Fibroblast of the conjunctiva (primary cell): ENCODE measurements at regions not wholly inside any gene's neighbourhood (a gene's known extent, or its start where the extent isn't known, plus 50 kb on each side); places are given as distances from the start of the nearest gene placed in this dataset.

ENCODE experiments used
- DNase-seq: peaks from one replicate; pipeline ENCODE4 v3.0.0-alpha.2; 2010; ENCODE audit warnings: low read depth

DNA sequence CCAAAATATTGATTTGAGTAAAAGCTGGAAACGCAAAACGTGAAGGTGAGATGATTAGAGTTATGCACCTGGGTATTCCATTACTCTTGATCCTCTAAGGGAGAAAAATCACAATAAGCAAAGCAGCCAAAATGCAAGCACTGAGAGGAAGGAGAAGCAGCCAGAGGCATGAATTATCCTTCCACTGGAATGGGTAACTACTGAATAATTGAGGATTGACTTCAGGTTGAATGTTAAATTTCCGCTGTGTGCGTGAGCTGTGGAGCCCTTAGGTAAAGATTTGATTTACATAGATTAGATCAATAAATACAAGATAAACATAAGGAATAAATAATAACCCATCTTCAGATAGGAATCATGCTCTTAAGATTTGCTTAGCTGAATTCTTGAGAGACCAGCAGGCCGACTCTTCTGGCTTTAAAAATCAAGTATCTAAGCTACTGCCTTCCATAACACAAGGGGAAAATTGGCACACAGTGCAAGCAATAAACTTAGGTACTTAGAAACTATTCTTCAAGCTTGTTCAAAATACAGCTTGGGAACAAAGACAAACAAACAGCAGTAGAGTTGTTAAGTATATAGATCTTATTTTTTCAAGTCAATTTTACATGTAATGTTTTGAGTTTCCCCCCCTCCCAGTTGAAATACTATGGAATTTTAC is 1459.5 kb downstream of the ZPLD1 start:
- no peak for DNase-seq

DNA sequence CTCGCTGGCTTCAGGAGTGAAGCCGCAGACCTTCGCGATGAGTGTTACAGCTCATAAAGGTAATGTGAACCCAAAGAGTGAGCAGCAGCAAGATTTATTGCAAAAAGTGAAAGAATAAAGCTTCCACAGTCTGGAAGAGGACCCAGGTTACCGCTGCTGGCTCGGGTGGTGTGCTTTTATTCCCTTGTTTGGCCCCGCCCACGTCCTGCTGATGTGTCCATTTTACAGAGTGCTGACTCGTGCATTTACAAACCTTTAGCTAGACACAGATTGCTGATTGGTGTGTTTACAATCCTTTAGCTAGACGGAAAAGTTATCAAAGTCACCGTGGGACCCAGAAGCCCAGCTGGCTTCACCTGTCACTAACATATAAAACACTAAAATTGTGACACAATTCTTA is 1464.5 kb downstream of the ZPLD1 start:
- DNase-seq: no peak

DNA sequence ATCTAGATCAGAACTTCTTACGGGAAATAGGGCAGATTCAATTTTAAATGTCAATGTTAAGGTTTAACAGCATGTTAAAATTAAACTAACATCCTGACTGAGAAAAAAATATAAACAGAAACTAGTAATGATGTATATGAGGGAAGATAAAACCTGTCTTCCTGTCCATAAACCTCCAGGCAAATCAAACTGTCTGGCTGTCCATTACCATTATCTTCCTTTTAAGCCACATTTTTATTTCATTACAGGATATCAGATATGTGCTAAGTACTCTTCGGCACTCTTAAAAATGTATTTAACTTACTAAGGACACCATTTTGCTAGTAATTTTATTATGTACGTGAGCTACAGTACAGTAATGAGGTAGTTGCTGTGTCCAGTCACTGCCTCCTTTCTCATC is 1461.7 kb upstream of the ALCAM start:
- no peak for DNase-seq

DNA sequence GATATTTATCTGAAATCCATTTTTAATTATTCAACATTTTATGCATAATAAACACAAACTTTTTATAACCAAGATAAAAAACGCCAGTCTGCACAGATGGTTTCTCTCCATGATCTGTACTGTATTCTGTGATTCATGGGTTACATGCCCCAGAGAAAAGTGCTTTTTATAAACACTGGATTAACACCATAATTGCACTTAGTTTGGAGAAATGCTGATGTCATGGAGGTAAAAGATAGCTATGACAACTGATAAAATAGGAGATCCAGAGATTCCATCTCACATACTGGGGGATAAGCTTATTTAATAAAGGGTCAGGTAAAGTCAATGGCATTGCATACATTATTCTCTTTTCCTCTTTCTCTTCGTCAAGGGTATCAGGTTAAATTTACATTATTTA is 1460.4 kb upstream of the ALCAM start:
- DNase-seq: no peak

DNA sequence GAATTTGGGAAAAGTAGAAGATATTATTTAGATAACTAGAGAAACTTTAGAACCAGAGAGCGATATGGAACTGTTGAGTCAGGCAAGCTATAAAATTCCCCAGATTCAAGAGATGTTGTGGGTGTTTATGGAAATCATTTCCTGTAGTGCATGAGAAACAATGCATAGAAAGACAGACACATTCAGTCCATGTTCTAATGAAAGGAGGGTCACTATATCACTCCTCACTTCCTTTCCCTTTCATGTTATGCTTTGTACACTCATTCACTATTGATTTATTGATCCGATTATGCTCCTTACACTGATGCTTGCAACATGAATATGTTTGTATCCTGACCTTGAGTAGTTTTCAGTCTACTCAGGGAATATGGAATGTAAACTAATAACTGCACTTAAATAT is 1459.9 kb upstream of the ALCAM start:
- DNase-seq: no peak

DNA sequence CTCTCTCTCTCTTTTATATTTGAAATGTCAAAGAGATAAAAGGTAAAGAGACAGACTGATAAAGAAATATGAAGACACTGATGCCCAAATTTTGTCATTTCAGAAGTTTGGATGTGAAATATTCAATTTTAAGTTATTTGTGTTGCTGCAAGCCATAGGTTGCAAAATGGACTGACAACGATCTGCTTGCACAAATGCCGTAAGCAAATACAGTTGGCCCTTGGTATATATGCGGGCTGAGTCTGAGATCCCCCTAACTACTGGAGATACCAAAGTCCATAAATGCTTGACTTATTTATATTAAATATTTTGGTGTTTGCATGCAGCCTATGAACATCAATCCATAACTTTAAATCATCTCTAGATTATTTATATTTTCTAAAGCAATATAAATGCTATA is 1459.1 kb upstream of the ALCAM start:
- no peak for DNase-seq

DNA sequence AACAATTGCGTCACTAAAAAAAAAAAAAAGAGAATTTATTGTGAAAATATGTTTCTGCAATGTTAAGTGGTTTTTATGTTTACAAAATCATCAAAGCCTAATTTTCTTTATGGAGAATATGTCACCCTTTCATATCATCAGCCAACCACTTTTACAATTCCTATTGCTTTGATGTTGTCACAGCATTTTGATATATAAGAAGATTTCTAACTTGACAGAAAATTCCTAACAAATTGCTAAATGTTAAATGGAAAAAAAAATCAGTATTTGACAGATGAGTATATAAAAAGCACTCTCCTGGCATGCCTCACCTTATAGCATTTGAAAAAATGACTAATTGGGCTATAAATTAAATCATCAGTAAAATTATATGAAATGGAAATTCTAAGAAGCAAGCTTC is 1457.3 kb upstream of the ALCAM start:
- no peak for DNase-seq

DNA sequence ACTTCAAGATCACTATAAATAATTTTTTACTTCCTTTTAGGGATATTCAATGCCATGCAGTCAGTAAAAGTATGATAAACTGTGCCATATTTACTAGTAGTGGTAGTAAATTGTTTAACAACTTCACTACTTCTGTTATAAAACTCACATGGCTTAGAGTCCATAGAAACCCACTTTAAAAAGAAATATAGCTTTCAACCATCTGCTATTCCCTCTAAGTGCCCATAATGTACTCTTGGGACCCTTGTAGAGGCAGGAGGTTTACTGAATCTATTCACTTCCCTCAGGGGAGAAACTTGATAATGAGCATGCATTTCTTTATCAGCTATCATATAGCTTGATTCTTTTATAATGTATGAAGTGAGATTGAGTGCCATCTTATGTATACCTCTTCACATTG is 1448.4 kb upstream of the ALCAM start:
- no peak for DNase-seq

DNA sequence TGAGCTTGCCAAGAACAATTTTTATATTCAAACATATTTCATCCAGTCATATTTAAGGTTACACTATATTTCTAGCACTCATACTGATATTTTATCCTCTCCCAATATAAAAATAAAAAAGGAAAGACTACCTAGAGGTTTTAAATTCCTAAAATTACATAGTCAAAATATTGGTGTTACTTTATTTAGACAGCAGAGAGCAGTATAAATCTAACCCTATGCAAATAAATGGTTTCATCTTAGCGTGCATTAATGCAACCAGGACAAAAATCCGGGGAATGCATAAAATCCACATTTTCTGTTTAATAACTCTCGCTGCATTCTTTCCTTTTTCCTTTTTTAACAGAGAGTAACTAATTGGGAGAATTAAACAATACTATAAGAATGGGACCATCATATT is 1447.4 kb upstream of the ALCAM start:
- no peak for DNase-seq

DNA sequence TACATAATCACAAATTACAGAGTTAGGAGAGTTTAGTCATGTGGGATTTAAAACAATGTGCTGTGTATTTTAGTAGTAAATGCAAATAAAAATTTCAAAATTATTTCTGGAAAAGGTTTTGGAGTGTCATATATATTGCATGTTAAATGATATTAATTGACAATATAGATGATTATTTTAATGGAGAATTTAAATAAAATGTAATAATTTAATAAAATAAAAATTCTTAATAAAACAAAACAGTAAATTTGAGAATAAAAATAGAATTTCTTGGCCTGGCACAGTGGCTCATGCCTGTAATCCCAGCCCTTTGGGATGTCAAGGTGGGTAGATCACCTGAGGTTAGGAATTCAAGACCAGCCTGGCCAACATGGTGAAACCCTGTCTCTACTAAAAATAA is 1442.8 kb upstream of the ALCAM start:
- DNase-seq: no peak

DNA sequence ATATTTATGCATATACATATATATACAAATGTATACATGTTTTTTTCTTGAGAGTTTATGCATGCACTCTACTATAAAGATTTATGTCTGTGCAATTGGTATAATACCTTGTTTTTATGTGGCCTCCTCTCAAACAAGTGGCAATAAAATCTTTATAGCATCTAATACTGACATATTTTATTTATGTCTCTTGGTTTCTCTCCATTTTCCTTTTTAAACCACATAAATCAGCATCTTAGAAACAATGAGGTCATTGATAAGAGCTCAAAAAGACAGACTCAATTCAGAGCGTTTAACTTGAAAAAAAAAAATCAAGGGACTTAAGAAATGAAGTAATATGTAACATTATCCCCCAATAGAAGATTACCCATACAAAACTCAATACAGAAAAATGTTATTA is 1442.2 kb upstream of the ALCAM start:
- DNase-seq: no peak

DNA sequence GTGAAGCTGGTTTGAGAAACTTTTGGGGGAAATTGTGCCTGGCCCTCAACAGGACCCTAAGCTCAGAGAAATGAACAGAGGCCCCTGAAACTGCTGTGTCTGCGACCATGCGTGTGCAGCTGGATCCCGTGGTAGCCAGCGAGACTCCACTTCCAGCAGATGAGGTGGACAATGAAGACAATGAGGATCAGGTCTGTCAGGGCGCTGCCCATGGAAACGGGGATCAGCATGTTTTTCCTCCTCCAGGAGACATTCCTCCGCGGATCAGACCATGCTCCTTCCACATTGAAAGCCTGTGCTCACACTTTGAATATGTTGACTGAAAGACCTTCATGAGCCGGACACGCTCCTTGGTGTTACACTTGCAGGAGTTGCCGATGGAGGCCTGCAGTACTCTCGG is 1439.8 kb upstream of the ALCAM start:
- DNase-seq: no peak

DNA sequence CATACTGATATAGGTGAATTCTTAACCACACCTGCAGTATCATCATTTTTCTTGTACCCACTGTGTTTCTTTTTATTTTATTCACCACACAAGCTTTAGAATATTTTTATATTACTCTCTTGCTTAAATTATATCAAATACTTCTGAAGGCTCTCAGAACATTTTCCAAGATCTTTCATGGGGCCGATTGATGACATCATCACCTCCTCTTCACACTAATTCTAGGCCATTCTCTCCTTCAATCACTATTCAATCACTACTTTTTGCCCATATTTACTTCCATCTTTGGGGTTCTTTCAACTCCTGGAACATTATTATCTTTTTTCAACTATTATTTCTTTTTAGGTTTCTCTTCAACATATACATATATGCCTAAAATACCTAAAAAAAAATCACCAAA is 1438.8 kb upstream of the ALCAM start:
- no peak for DNase-seq

DNA sequence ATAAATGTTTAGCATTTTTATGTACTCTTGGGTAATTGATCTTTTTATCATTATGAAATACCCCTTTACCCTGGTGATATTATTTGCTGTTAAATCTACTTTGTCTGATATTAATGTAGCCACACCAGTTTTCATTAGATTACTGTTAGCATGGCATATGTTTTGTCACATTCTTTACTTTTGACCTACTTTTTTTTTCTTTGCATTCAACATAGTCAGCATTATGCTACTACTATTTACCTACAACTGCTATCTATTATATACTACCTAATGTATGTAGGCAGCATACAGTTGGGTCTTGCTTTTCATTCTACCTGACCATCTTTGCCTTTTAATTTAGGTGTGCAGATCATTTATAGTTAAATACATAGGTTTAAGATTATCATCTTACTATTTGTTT is 1429.6 kb upstream of the ALCAM start:
- DNase-seq: no peak

DNA sequence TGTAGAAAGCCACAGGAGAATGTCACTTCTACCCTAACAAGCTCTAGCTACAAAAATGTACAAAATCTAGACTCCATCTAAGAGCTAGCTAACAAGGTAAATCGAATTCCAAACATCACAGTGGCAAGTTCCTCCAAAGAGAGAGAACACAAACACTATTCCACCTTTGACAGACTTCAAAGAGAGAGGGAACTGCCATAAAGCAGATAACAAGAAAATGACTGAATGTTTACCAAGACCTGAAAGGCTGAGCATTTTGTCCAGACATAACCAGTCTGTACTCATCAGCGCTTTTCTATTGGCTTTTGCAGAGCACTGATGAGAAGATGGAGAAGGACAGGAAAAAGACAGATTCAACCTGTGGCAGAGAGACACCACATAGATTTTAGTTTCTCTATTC is 1419.6 kb upstream of the ALCAM start:
- DNase-seq: no peak

DNA sequence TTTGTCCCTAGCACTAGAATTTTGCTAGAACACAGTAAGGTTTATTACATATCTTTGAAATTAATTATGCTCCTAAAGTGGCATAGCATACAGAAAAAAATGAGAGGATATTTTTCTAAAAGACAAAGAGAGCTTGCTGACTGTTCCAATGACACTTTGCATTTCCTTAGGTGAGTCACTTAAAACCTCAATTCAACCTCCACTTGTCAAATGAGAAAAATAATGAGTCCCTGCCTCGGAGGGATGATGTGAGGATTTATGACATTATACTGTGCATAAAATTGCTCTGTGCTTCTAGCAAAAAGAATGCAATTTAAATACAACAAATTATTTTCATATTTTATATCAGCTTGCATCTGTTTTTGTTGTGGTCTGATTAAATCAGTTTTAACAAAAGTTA is 1417.0 kb upstream of the ALCAM start:
- no peak for DNase-seq

DNA sequence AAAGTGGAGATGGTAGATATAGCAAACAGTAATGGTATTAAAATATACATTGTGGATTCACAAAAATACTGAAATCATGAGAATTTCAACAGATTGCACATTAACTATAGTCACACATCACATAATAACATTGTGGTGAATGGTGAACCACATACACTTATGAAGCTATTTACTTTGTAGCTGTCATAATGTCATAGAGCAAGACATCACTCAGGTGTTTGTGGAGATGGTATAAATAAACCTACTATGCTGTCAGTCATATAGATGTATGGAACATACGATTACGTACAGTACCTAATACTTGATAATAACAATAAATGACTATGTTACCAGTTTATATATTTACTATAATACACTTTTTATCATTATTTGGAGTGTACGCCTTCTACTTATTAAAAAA is 1416.0 kb upstream of the ALCAM start:
- no peak for DNase-seq

DNA sequence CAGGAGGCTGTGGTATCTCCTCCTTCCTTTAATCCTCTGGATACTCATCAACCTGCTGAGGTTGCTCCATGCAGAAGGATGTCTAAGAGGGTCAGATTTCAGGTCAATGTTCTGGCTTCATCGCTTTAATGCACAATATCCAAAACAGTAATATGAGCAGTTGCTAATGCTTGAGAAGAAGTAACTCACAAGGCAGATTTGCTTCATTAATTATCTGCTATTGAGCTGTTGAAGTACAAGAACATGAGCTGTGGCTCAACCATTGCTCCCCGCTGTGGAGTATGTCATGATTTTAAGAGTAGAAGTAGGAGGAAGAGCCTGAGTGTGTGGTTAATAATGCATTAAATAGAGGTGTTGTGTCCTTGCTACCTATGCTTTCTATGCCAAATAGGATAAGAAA is 1412.9 kb upstream of the ALCAM start:
- DNase-seq: no peak

DNA sequence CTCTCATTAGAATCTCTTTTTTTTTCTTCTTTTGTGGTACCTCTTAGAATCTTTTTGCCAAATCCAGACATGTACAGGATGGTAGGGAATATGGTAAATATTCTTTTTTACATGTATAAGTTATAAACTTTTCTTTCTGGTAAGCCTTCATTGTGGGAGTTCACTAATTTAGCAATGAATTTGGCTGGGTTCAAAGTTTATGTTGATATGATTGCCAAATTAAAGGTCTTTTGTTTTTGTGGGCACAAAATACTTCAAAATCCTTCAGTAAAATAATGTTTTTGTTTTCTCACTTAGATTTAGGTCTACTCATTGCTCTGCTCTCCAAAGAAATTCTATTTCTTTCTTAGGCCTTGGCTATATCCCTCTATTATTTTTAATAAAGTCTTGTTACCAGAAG is 1405.9 kb upstream of the ALCAM start:
- no peak for DNase-seq

DNA sequence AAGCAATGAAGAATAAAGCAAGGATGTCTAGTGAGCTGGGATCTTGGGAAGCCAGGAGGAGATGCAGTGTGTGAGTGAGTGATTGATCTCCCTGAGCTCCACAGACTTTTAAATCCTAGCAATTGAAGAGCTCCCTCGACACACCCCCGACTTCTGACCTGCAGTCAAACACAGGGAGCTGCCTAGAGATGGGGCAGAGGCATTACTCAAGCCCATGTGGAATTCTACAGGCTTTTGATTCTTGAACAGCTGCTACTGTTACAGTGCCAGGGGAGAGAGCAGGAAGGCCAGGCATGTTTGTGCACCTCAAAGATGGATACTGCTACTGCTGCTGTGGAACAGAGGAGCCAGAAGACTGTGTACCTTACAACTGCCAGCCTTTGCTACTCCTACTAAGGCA is 1403.1 kb upstream of the ALCAM start:
- no peak for DNase-seq

DNA sequence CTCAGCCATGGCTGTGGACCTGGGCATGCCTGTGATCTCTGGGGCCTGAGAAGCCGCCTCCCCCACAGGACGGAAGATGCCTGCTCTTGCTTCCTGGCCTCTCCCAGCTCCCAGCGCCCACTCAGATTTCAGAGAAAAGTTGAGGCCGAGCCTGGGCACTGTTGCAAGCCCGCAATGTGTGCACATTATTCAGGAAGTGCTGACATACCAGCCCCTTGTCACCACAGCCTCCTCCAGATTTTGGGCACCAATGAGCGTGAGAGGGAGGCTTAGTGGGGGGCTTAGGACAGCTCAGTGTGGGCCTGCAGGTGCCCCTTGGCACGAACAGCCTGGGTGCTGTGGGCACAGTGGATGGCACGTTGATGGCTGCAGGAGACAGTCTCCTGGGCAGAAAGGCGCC is 1400.9 kb upstream of the ALCAM start:
- no peak for DNase-seq

DNA sequence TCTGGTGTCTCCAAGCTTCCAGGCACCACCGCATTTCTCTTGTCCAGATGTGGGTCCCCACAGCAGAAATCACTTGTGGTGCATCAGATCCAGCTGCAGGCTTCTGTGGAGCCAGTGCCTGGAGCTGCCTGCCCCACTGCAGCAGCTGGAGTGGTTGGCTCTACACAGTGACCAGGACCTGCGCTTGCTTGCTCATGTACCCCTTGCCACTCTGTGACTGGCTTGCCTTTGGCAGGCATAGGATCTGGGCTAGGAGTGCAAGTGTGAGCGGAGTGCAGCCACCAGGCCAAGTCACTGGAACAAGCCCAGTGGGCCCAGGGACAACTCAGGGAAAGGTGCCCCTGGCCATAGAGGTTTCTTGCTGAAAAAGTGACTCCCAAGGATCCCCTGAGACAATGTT is 1400.0 kb upstream of the ALCAM start:
- DNase-seq: no peak

DNA sequence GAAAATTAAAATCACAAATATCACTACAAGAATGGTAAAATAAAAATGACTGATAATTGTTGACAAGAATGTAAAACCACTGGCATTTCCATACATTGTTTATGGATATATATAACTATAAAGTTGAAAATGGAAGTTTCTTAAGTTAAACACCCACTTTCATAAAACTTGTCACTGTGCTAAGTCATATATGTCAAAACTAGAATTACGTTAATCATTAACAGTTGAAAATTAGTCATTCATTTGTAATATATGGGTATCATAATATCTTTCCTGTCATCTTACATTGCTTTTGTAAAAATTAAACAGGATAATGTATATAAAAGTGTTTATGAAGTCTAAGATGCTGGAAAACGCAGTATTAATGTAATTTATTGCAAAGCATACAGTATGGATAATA is 1398.6 kb upstream of the ALCAM start:
- no peak for DNase-seq

DNA sequence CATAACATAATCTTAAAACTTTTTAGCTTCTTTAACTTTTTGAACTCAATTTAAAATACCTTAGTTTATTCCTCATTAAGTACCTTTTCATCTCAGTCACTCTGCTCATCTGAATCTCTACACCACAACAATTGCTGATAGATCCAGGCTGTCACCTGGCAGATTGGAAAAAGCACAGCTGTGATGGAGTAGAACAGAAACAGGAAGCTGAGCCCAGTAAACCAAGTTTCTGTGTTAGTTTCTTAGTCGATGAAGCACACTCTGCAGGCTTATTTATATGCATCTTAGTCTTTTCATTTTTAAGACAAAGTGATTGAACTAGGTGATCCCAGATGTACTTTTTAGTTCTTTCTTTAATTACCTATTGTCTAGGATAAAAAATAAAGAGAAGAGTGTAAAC is 1398.0 kb upstream of the ALCAM start:
- DNase-seq: no peak

DNA sequence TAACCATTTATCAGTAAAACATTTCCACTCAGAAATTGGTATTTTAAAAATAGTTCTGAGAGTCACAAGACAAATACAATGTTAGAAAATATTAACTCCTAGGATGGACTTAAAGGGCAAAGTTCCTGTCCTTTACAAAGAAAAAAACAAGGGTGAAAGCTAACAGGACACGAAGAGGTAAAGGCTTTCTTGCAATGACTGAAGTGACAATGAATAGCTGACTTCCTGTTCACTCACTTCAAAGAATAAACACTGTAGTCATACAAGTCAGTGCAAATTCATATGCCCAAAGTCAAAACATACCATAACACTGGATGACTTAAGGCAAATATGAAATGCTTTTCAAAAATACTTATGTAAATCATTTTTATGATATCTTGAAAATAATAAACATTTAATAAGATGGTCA is 1389.8 kb upstream of the ALCAM start:
- no peak for DNase-seq
